ENCODE measurements at regions not wholly inside any gene's neighbourhood (a gene's known extent, or its start where the extent isn't known, plus 50 kb on each side); places are given as distances from the start of the nearest gene placed in this dataset.

DNA sequence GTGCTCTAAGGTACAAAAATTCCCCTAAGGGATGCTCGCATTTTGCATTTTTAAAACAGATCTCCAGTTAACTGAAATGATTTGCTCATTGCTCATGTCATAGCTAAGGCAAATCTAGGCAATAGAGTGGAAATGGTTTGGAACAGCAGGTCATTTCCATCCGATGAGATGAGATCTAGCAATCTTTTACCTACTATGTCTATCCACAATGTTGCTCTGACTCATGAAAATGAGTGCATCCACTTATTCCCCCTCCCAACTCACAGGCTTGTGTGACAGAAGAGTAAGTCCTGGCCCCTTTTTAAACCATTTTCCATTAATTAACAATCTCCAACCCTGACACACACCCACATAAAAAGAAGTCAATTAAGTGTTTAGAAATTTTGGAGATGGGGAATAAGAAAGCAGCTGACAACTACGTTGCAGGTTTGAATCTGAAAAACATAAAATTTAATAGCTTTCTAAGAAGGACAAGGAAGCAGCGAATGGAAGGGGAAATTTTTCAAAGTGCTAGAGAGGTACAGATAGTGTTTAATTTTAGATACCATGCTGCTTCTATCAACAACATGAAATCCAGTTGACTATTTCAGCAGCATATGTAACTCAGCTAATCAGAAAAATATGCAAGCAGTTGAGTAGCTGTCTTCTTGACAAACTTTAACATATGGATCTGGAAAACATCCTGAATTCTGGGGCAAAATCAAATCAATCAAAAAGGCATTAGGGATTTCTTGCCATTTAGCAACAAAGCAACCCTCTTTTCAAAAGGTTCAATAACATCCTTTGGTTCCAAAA, 112.0 kb downstream of the TMCO5A start:
- Histone ChIP-seq H2AFZ (ENCODE audit: low read depth, low read length) (no peak overlapping the region), H3K36me3 (ENCODE audit: control insufficient read depth in 2 of 2, extremely low read depth in 1 of 2, insufficient read depth in 2 of 2, low read length in 2 of 2) (no peaks in the 10 kb centered on the region), H3K27ac (ENCODE audit: insufficient read depth, low read depth, low read length) (no peak overlapping the region), H3K9me1 (replicated peaks; ENCODE audit: control insufficient read depth, extremely low read depth, insufficient read depth, low read length) (no peaks in the 10 kb centered on the region), H3K9ac (replicated peaks; ENCODE audit: extremely low read depth, insufficient read depth, low read length) (no peak overlapping the region), H4K20me1 (replicated peaks; ENCODE audit: control insufficient read depth, extremely low read depth, insufficient read depth, low read length) (no peaks in the 10 kb centered on the region), H3K4me1 (ENCODE audit: control insufficient read depth, extremely low read depth, insufficient read depth, low read length) (peaks cover 41% of the 10 kb centered on the region), H3K4me3 (replicated peaks in 1 of 3; ENCODE audit: insufficient read depth in 1 of 3, low read depth in 1 of 3, low read length in 3 of 3) (no peak overlapping the region), H3K9me3 (replicated peaks; ENCODE audit: control insufficient read depth, insufficient read depth, low read length) (no peaks in the 10 kb centered on the region), H3K79me2 (ENCODE audit: control insufficient read depth, insufficient read depth, low read length) (no peaks in the 10 kb centered on the region), H3K4me2 (ENCODE audit: insufficient read depth, low read length) (no peak overlapping the region), H3K27me3 (ENCODE audit: control insufficient read depth in 2 of 2, insufficient read depth in 2 of 2, low read length in 2 of 2) (no peaks in the 10 kb centered on the region)
- intact Hi-C loops (cut with micrococcal nuclease) (no loop called here), dilution Hi-C loops (cut with MboI; ENCODE audit: extremely low pct_ligation_motif_present, low sequenced_read_pairs) (no loop called here)
- BruUV-seq (replicated peaks): no TSS peak
- no peak for TF ChIP-seq FOS (IDR thresholded peaks at IDR 0.05; ENCODE audit: borderline replicate concordance, insufficient read depth, low read length)
- no peak for TF ChIP-seq MYC (IDR thresholded peaks at IDR 0.05; ENCODE audit: low read depth, low read length)
- TF ChIP-seq, protein P1, sequence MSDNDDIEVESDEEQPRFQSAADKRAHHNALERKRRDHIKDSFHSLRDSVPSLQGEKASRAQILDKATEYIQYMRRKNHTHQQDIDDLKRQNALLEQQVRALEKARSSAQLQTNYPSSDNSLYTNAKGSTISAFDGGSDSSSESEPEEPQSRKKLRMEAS (IDR thresholded peaks at IDR 0.05; ENCODE audit: insufficient read depth, insufficient read length): no peak
- no peak for TF ChIP-seq POLR2A (IDR thresholded peaks at IDR 0.05; ENCODE audit: low read depth, low read length)
- no peak for TF ChIP-seq EZH2 (IDR thresholded peaks at IDR 0.05; ENCODE audit: borderline replicate concordance, low read depth, low read length, severe bottlenecking)
- no peak for TF ChIP-seq JUN (IDR thresholded peaks at IDR 0.05; ENCODE audit: borderline replicate concordance, insufficient read depth, insufficient read length, low read depth)
- TF ChIP-seq GATA2 (IDR thresholded peaks at IDR 0.05; ENCODE audit: insufficient read depth, insufficient read length, low read depth, low read length): no peak
- TF ChIP-seq, protein P2, sequence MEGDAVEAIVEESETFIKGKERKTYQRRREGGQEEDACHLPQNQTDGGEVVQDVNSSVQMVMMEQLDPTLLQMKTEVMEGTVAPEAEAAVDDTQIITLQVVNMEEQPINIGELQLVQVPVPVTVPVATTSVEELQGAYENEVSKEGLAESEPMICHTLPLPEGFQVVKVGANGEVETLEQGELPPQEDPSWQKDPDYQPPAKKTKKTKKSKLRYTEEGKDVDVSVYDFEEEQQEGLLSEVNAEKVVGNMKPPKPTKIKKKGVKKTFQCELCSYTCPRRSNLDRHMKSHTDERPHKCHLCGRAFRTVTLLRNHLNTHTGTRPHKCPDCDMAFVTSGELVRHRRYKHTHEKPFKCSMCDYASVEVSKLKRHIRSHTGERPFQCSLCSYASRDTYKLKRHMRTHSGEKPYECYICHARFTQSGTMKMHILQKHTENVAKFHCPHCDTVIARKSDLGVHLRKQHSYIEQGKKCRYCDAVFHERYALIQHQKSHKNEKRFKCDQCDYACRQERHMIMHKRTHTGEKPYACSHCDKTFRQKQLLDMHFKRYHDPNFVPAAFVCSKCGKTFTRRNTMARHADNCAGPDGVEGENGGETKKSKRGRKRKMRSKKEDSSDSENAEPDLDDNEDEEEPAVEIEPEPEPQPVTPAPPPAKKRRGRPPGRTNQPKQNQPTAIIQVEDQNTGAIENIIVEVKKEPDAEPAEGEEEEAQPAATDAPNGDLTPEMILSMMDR (IDR thresholded peaks at IDR 0.05; ENCODE audit: extremely low read depth in 1 of 2, insufficient read depth in 1 of 2, low read depth in 1 of 2, low read length in 2 of 2): no peak
- POLR2A ChIA-PET: no interaction called here
- FAIRE-seq (no peak), DNase-seq (ENCODE audit: low read depth, low spot score) (no peak)
- CTCF ChIA-PET: interaction anchor here (0.7 to 1.3 kb wide), 4 partner anchors 15 to 83 kb away, joined by 3 read pairs; no protein-coding TSS in a partner anchor

All from endothelial cell of umbilical vein (primary cell).